ENCODE measurements at regions not wholly inside any gene's neighbourhood (a gene's known extent, or its start where the extent isn't known, plus 50 kb on each side); places are given as distances from the start of the nearest gene placed in this dataset.

DNA sequence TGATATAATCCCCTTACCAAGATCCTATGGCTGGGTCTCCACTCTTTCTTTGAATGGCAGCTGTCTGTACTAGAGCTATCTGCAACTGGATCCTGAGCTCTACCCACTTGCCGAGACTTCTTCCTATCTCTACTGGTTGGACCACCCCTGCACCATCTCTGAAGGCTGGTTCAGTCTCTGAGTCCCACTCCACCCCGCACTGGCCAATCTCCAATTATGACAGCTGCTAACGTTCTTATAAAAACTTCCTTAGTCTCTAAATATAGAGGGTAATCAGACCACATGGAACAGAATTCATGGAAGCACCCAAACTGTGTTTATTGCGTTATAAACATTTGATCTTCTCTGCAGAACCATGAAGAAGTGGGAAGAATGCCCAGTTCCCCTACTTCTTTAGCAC, 186.6 kb upstream of the EEA1 start:
- TF ChIP-seq, protein P1, sequence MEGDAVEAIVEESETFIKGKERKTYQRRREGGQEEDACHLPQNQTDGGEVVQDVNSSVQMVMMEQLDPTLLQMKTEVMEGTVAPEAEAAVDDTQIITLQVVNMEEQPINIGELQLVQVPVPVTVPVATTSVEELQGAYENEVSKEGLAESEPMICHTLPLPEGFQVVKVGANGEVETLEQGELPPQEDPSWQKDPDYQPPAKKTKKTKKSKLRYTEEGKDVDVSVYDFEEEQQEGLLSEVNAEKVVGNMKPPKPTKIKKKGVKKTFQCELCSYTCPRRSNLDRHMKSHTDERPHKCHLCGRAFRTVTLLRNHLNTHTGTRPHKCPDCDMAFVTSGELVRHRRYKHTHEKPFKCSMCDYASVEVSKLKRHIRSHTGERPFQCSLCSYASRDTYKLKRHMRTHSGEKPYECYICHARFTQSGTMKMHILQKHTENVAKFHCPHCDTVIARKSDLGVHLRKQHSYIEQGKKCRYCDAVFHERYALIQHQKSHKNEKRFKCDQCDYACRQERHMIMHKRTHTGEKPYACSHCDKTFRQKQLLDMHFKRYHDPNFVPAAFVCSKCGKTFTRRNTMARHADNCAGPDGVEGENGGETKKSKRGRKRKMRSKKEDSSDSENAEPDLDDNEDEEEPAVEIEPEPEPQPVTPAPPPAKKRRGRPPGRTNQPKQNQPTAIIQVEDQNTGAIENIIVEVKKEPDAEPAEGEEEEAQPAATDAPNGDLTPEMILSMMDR (conservative IDR thresholded peaks at IDR 0.05 in 1 of 2, IDR thresholded peaks at IDR 0.05 in 1 of 2; ENCODE audit: low read depth in 1 of 2, low read length in 2 of 2) = no peak
- no peak for TF ChIP-seq EZH2 (IDR thresholded peaks at IDR 0.05; ENCODE audit: low read length, missing control alignments)
